Karpas-422 (cell line): ENCODE measurements at regions not wholly inside any gene's neighbourhood (a gene's known extent, or its start where the extent isn't known, plus 50 kb on each side); places are given as distances from the start of the nearest gene placed in this dataset.

Experiments used
- DNase-seq: peaks from one replicate; pipeline ENCODE4 v3.0.0-alpha.2; 2015
- H2AFZ ChIP-seq: fragments of 200-600 bp; sonication (generic); 2 replicates; pipeline ENCODE4 v1.6.1; 2014; ENCODE audit warnings: antibody characterized with exemption, low read length, mixed read lengths
- H3K27ac ChIP-seq: fragments of 200-600 bp; sonication (generic); 2 replicates; pipeline ENCODE4 v1.5.1; 2014; ENCODE audit warnings: mild to moderate bottlenecking, low read length, moderate library complexity
- H3K27me3 ChIP-seq: fragments of 200-600 bp; sonication (generic); 2 replicates; pipeline ENCODE4 v1.6.1; 2014; ENCODE audit warnings: low read length, mixed read lengths
- H3K36me3 ChIP-seq: fragments of 200-600 bp; sonication (generic); 2 replicates; pipeline ENCODE4 v1.6.1; 2014; ENCODE audit warnings: low read length, mixed read lengths; ENCODE audit not compliant: insufficient read depth
- H3K4me1 ChIP-seq: fragments of 200-600 bp; sonication (generic); 2 replicates; pipeline ENCODE4 v1.6.1; 2014; ENCODE audit warnings: mild to moderate bottlenecking, low read length, mixed read lengths
- H3K4me2 ChIP-seq: fragments of 200-600 bp; sonication (generic); 2 replicates; pipeline ENCODE4 v1.6.1; 2014; ENCODE audit warnings: low read length, low read depth, mild to moderate bottlenecking; ENCODE audit not compliant: poor library complexity, severe bottlenecking
- H3K4me3 ChIP-seq: fragments of 200-600 bp; sonication (generic); 2 replicates; pipeline ENCODE4 v1.5.1; 2014; ENCODE audit warnings: mild to moderate bottlenecking, antibody characterized with exemption, low read length, mixed read lengths
- H3K79me2 ChIP-seq: fragments of 200-600 bp; sonication (generic); 2 replicates; pipeline ENCODE4 v1.6.1; 2014; ENCODE audit warnings: mild to moderate bottlenecking, low read length, mixed read lengths
- H3K9ac ChIP-seq: fragments of 200-600 bp; sonication (generic); 2 replicates; pipeline ENCODE4 v1.6.0; 2014; ENCODE audit warnings: low read length
- H3K9me2 ChIP-seq: fragments of 200-600 bp; sonication (generic), shearing (Covaris generic); replicated peaks from 2 replicates; pipeline ENCODE4 v1.6.0; 2014; ENCODE audit warnings: mild to moderate bottlenecking, low read length, moderate library complexity; ENCODE audit not compliant: insufficient read depth
- H3K9me3 ChIP-seq: fragments of 300-700, 200-600 bp; sonication (generic); 2 replicates; pipeline ENCODE4 v1.6.1; 2014; ENCODE audit warnings: low read length, mixed read lengths
- H4K20me1 ChIP-seq: fragments of 200-600 bp; sonication (generic); 2 replicates; pipeline ENCODE4 v1.6.1; 2014; ENCODE audit warnings: mild to moderate bottlenecking, antibody characterized with exemption, low read length, low read depth; ENCODE audit not compliant: insufficient read depth

GRCh38 chr1:17909634-17910033, 154.5 kb downstream of the ACTL8 start:
- H3K27me3 ChIP-seq: no peaks in the 10 kb centered on the region; the same call in 1 of the 2 replicates
- peak; percentile 61 for DNase-seq
- H3K9ac ChIP-seq: no peak overlapping the region
- no peaks in the 10 kb centered on the region for H3K79me2 ChIP-seq
- H3K27ac ChIP-seq: no peak overlapping the region
- no peak overlapping the region for H3K4me2 ChIP-seq
- no peaks in the 10 kb centered on the region for H3K9me3 ChIP-seq
- no peak overlapping the region for H2AFZ ChIP-seq
- H4K20me1 ChIP-seq: no peaks in the 10 kb centered on the region
- no peaks in the 10 kb centered on the region for H3K9me2 ChIP-seq
- H3K4me1 ChIP-seq: no peaks in the 10 kb centered on the region
- no peak overlapping the region for H3K4me3 ChIP-seq
- no peaks in the 10 kb centered on the region for H3K36me3 ChIP-seq

- no peaks in the 10 kb centered on the region; the same call in 1 of the 2 replicates for H3K27me3 ChIP-seq
- H3K4me3 ChIP-seq: no peak overlapping the region
- H3K9me3 ChIP-seq: no peaks in the 10 kb centered on the region
- H4K20me1 ChIP-seq: no peaks in the 10 kb centered on the region
- no peaks in the 10 kb centered on the region for H3K4me1 ChIP-seq
- H3K9me2 ChIP-seq: no peaks in the 10 kb centered on the region
- no peak for DNase-seq
- no peaks in the 10 kb centered on the region for H3K79me2 ChIP-seq
- no peak overlapping the region for H3K4me2 ChIP-seq
- no peak overlapping the region for H2AFZ ChIP-seq
- no peak overlapping the region for H3K9ac ChIP-seq
- H3K36me3 ChIP-seq: no peaks in the 10 kb centered on the region
- no peak overlapping the region for H3K27ac ChIP-seq
Observed at GRCh38 chr1:17911791-17912190, 156.7 kb downstream of the ACTL8 start.

GRCh38 chr1:17912491-17912890, 157.4 kb downstream of the ACTL8 start:
- Histone ChIP-seq H3K9ac (no peak overlapping the region), H3K9me3 (no peaks in the 10 kb centered on the region), H2AFZ (no peak overlapping the region), H3K36me3 (no peaks in the 10 kb centered on the region), H3K79me2 (no peaks in the 10 kb centered on the region), H3K4me1 (no peaks in the 10 kb centered on the region), H3K9me2 (no peaks in the 10 kb centered on the region), H3K4me2 (no peak overlapping the region), H3K27me3 (no peaks in the 10 kb centered on the region; the same call in 1 of the 2 replicates), H3K4me3 (no peak overlapping the region), H4K20me1 (no peaks in the 10 kb centered on the region), H3K27ac (no peak overlapping the region)
- no peak for DNase-seq

GRCh38 chr1:17913326-17914115, 158.4 kb downstream of the ACTL8 start:
- no peak overlapping the region for H3K4me3 ChIP-seq
- H3K4me1 ChIP-seq: no peaks in the 10 kb centered on the region
- no peak overlapping the region for H2AFZ ChIP-seq
- no peaks in the 10 kb centered on the region for H3K79me2 ChIP-seq
- no peaks in the 10 kb centered on the region for H4K20me1 ChIP-seq
- DNase-seq: no peak
- no peaks in the 10 kb centered on the region for H3K27me3 ChIP-seq
- no peaks in the 10 kb centered on the region for H3K36me3 ChIP-seq
- H3K9ac ChIP-seq: no peak overlapping the region
- no peak overlapping the region for H3K4me2 ChIP-seq
- H3K9me3 ChIP-seq: no peaks in the 10 kb centered on the region
- no peaks in the 10 kb centered on the region for H3K9me2 ChIP-seq
- H3K27ac ChIP-seq: no peak overlapping the region

- Histone ChIP-seq H3K9me3 (no peaks in the 10 kb centered on the region), H4K20me1 (no peaks in the 10 kb centered on the region), H3K4me3 (no peak overlapping the region), H3K36me3 (no peaks in the 10 kb centered on the region), H2AFZ (no peak overlapping the region), H3K27me3 (no peaks in the 10 kb centered on the region), H3K79me2 (no peaks in the 10 kb centered on the region), H3K4me2 (no peak overlapping the region), H3K27ac (no peak overlapping the region), H3K9me2 (no peaks in the 10 kb centered on the region), H3K4me1 (no peaks in the 10 kb centered on the region), H3K9ac (no peak overlapping the region)
- DNase-seq: no peak
Observed at GRCh38 chr1:17914131-17914530, 159.0 kb downstream of the ACTL8 start.

- H3K4me1 ChIP-seq: no peaks in the 10 kb centered on the region
- H3K9ac ChIP-seq: no peak overlapping the region
- no peaks in the 10 kb centered on the region for H3K27me3 ChIP-seq
- no peak overlapping the region for H3K27ac ChIP-seq
- H3K9me3 ChIP-seq: no peaks in the 10 kb centered on the region
- H2AFZ ChIP-seq: no peak overlapping the region
- H4K20me1 ChIP-seq: no peaks in the 10 kb centered on the region
- H3K4me2 ChIP-seq: no peak overlapping the region
- no peaks in the 10 kb centered on the region for H3K79me2 ChIP-seq
- no peaks in the 10 kb centered on the region for H3K36me3 ChIP-seq
- no peaks in the 10 kb centered on the region for H3K9me2 ChIP-seq
- no peak overlapping the region for H3K4me3 ChIP-seq
- no peak for DNase-seq
Observed at GRCh38 chr1:17914987-17915386, 159.9 kb downstream of the ACTL8 start.

- H2AFZ ChIP-seq: no peak overlapping the region
- no peak overlapping the region for H3K27ac ChIP-seq
- no peak overlapping the region for H3K4me2 ChIP-seq
- no peaks in the 10 kb centered on the region for H3K79me2 ChIP-seq
- no peak overlapping the region for H3K4me3 ChIP-seq
- no peaks in the 10 kb centered on the region for H3K9me3 ChIP-seq
- H3K36me3 ChIP-seq: no peaks in the 10 kb centered on the region
- H3K27me3 ChIP-seq: no peaks in the 10 kb centered on the region
- DNase-seq: no peak
- no peak overlapping the region for H3K9ac ChIP-seq
- no peaks in the 10 kb centered on the region for H3K9me2 ChIP-seq
- H4K20me1 ChIP-seq: no peaks in the 10 kb centered on the region
- no peaks in the 10 kb centered on the region for H3K4me1 ChIP-seq
Observed at GRCh38 chr1:17915511-17916197, 160.5 kb downstream of the ACTL8 start.

- no peaks in the 10 kb centered on the region for H3K79me2 ChIP-seq
- H4K20me1 ChIP-seq: no peaks in the 10 kb centered on the region
- no peaks in the 10 kb centered on the region for H3K36me3 ChIP-seq
- no peaks in the 10 kb centered on the region for H3K9me2 ChIP-seq
- no peak overlapping the region for H2AFZ ChIP-seq
- H3K9ac ChIP-seq: no peak overlapping the region
- H3K4me3 ChIP-seq: no peak overlapping the region
- no peak overlapping the region for H3K27ac ChIP-seq
- no peak for DNase-seq
- H3K4me1 ChIP-seq: no peaks in the 10 kb centered on the region
- no peak overlapping the region for H3K4me2 ChIP-seq
- no peaks in the 10 kb centered on the region for H3K9me3 ChIP-seq
- H3K27me3 ChIP-seq: no peaks in the 10 kb centered on the region
Observed at GRCh38 chr1:17916702-17917101, 161.6 kb downstream of the ACTL8 start.
